SK-N-SH treated with all-trans-retinoic acid at 6 μM for 48 hours (cell line): ENCODE measurements at regions not wholly inside any gene's neighbourhood (a gene's known extent, or its start where the extent isn't known, plus 50 kb on each side); places are given as distances from the start of the nearest gene placed in this dataset.
"Not testable (repeated sequence)": the region's sequence is repeated elsewhere in the genome, so short reads cannot be mapped to it uniquely, and the experiment has no call there.

Experiments
- GLIS3 ChIP-seq: fragments of 250-450 bp; sonication (Bioruptor Pico); IDR thresholded peaks from 2 replicates; pipeline ENCODE4 v1.5.0; 2020; ENCODE audit warnings: mild to moderate bottlenecking, moderate library complexity
- PPARA ChIP-seq: fragments of 250-450 bp; sonication (Bioruptor Pico); IDR thresholded peaks from 2 replicates; pipeline ENCODE4 v1.5.0; 2020; ENCODE audit warnings: mild to moderate bottlenecking, borderline replicate concordance
- TCF4 ChIP-seq: fragments of 250-450 bp; sonication (Bioruptor Pico); IDR thresholded peaks from 2 replicates; pipeline ENCODE4 v1.8.0; 2021; ENCODE audit warnings: mild to moderate bottlenecking, moderate library complexity, borderline replicate concordance

DNA sequence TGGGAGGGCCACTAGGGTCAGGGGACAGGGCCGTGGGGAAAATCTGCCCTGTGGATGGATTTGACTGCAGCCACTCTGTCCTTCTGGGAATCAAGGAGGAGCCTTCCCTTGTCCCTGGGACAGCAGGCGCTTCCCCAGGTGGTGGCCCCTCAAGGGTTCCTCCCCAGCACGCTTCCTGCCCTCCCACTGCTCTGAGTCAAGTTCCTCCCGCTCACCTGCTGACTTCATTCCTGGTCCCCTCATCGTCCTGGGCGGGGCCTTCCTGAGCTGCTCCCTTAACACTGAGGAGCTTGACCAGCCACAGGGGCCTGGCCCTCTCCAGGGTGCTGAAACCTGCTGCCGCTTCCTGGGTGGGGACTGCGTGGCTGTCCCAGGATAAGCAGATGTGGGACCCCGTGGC lies 64.4 kb upstream of the SFSWAP start:
- TF ChIP-seq GLIS3; TCF4 (CRISPR knock-in tag); PPARA (CRISPR knock-in tag): not testable (repeated sequence)
